OCI-LY7 (cell line): ENCODE measurements at regions not wholly inside any gene's neighbourhood (a gene's known extent, or its start where the extent isn't known, plus 50 kb on each side); places are given as distances from the start of the nearest gene placed in this dataset.

Experiments used
- BruUV-seq: library from RNA; stranded (reverse); fragments of 400-500 nt; replicated peaks from 2 replicates; lab custom pipeline; 2021; lab: Mats Ljungman, UMichigan
- CTCF ChIA-PET: fragments of 300-600 bp; sonication (Branson Sonifier 250); formaldehyde crosslinking; loops from one replicate; lab custom pipeline; 2022; ENCODE audit warnings: antibody characterized with exemption; ENCODE audit not compliant: unreplicated experiment; lab: Charles Lee
- POLR2A ChIA-PET: fragments of 300-600 bp; sonication (Branson Sonifier 250); formaldehyde crosslinking; loops from one replicate; lab custom pipeline; 2022; ENCODE audit warnings: antibody characterized with exemption; lab: Charles Lee
- DNase-seq: peaks from one replicate; pipeline ENCODE4 v3.0.0-alpha.2; 2015; ENCODE audit warnings: low spot score
- H2AFZ ChIP-seq: fragments of 200-600 bp; sonication (generic), shearing (Covaris generic); 2 replicates; pipeline ENCODE4 v1.6.1; 2014; ENCODE audit warnings: mild to moderate bottlenecking, antibody characterized with exemption, low read length, moderate library complexity
- H3K27ac ChIP-seq: fragments of 200-600 bp; sonication (generic); 2 replicates; pipeline ENCODE4 v1.5.1; 2014; ENCODE audit warnings: mixed run types, low read depth, mild to moderate bottlenecking, moderate library complexity, low read length, inconsistent platforms; ENCODE audit not compliant: poor library complexity, severe bottlenecking
- H3K36me3 ChIP-seq: fragments of 200-600 bp; sonication (generic); 2 replicates; pipeline ENCODE4 v1.6.1; 2014; ENCODE audit warnings: mild to moderate bottlenecking, antibody characterized with exemption, low read length, moderate library complexity, mixed read lengths; ENCODE audit not compliant: insufficient read depth
- H3K4me1 ChIP-seq: fragments of 200-600 bp; sonication (generic); 2 replicates; pipeline ENCODE4 v1.5.1; 2014; ENCODE audit warnings: mild to moderate bottlenecking, low read length; ENCODE audit not compliant: insufficient read depth, poor library complexity, severe bottlenecking
- H3K4me2 ChIP-seq: fragments of 200-600 bp; sonication (generic); 2 replicates; pipeline ENCODE4 v1.6.1; 2014; ENCODE audit warnings: mild to moderate bottlenecking, low read length
- H3K4me3 ChIP-seq: fragments of 200-600 bp; sonication (generic); 2 replicates; pipeline ENCODE4 v1.5.1; 2014; ENCODE audit warnings: mild to moderate bottlenecking, low read depth, low read length; ENCODE audit not compliant: poor library complexity, severe bottlenecking
- H3K79me2 ChIP-seq: fragments of 200-600 bp; sonication (generic); 2 replicates; pipeline ENCODE4 v1.6.1; 2016; ENCODE audit warnings: low read depth, mild to moderate bottlenecking, low read length, moderate library complexity, mixed read lengths; ENCODE audit not compliant: insufficient read depth
- H3K9me2 ChIP-seq: fragments of 200-600 bp; sonication (generic); 2 replicates; pipeline ENCODE4 v1.6.1; 2016; ENCODE audit warnings: mild to moderate bottlenecking, low read length, mixed read lengths; ENCODE audit not compliant: insufficient read depth
- H3K9me3 ChIP-seq: fragments of 200-600 bp; sonication (generic); 2 replicates; pipeline ENCODE4 v1.6.1; 2014; ENCODE audit warnings: mild to moderate bottlenecking, mixed run types, low read length, mixed read lengths
- H4K20me1 ChIP-seq: fragments of 200-600 bp; sonication (generic); 2 replicates; pipeline ENCODE4 v1.6.1; 2014; ENCODE audit warnings: mild to moderate bottlenecking, antibody characterized with exemption, low read length, moderate library complexity, mixed read lengths; ENCODE audit not compliant: insufficient read depth
- EZH2phosphoT487 ChIP-seq: fragments of 200-600 bp; sonication (generic); IDR thresholded peaks from 2 replicates; pipeline ENCODE4 v1.6.1; 2018; ENCODE audit warnings: low read depth, borderline replicate concordance, mild to moderate bottlenecking, mixed run types, antibody characterized with exemption, low read length, moderate library complexity, mixed read lengths
- intact Hi-C: fragments of 100-400 bp; cut with micrococcal nuclease; formaldehyde crosslinking; loops from one replicate; pipeline ENCODE4 v1.10.0; 2022; ENCODE audit not compliant: unreplicated experiment
- TF ChIP-seq, protein P1 (sequence below): fragments of 200-600 bp; sonication (generic); conservative IDR thresholded peaks from 2 replicates; pipeline ENCODE4 v1.5.1; 2014; ENCODE audit warnings: mild to moderate bottlenecking, antibody characterized with exemption, low read length, moderate library complexity, mixed read lengths

- POLR2A ChIA-PET = no interaction called here
- CTCF ChIA-PET = no interaction called here
- no peak for DNase-seq
- no peaks in the 10 kb centered on the region for H3K9me2 ChIP-seq
- intact Hi-C loops = no loop called here
- no peaks in the 10 kb centered on the region for H3K9me3 ChIP-seq
- H3K4me2 ChIP-seq = no peak overlapping the region
- H3K27ac ChIP-seq = no peak overlapping the region
- no peaks in the 10 kb centered on the region for H4K20me1 ChIP-seq
- H3K4me1 ChIP-seq = no peaks in the 10 kb centered on the region
- no peak overlapping the region for H3K4me3 ChIP-seq
- TF ChIP-seq, protein P1, sequence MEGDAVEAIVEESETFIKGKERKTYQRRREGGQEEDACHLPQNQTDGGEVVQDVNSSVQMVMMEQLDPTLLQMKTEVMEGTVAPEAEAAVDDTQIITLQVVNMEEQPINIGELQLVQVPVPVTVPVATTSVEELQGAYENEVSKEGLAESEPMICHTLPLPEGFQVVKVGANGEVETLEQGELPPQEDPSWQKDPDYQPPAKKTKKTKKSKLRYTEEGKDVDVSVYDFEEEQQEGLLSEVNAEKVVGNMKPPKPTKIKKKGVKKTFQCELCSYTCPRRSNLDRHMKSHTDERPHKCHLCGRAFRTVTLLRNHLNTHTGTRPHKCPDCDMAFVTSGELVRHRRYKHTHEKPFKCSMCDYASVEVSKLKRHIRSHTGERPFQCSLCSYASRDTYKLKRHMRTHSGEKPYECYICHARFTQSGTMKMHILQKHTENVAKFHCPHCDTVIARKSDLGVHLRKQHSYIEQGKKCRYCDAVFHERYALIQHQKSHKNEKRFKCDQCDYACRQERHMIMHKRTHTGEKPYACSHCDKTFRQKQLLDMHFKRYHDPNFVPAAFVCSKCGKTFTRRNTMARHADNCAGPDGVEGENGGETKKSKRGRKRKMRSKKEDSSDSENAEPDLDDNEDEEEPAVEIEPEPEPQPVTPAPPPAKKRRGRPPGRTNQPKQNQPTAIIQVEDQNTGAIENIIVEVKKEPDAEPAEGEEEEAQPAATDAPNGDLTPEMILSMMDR = no peak
- TF ChIP-seq EZH2phosphoT487 = no peak
- no peaks in the 10 kb centered on the region for H3K79me2 ChIP-seq
- no peaks in the 10 kb centered on the region for H3K36me3 ChIP-seq
- H2AFZ ChIP-seq = no peak overlapping the region
- no TSS peak for BruUV-seq
Observed at GRCh38 chr14:49196327-49196726, 389.9 kb downstream of the RPS29 start.

DNA sequence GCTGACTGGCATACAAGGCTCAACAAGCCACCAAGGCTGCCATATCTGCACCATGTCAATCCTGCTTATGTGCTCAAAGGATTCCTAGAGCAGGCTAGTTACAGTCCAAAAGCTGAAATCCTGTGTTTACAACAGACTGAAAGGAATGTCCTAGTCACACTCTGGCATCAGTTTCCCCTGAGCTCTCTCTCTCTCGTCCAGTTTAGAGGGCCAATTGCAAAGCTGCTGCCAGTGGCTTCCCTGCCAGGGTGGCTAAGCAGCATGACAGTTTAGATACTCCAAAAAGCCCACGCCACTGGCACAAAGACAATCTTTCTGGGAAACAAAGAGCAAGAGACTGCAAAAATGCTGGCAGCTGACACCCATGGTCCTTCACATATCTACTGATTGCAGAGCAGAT lies 392.1 kb downstream of the RPS29 start:
- intact Hi-C loops = no loop called here
- Histone ChIP-seq H3K9me2 (no peaks in the 10 kb centered on the region), H3K36me3 (no peaks in the 10 kb centered on the region), H3K79me2 (no peaks in the 10 kb centered on the region), H3K4me3 (no peak overlapping the region), H3K4me2 (no peak overlapping the region), H2AFZ (no peak overlapping the region), H3K9me3 (no peaks in the 10 kb centered on the region), H3K27ac (no peak overlapping the region), H3K4me1 (no peaks in the 10 kb centered on the region), H4K20me1 (no peaks in the 10 kb centered on the region)
- POLR2A ChIA-PET = no interaction called here
- DNase-seq = no peak
- TF ChIP-seq, protein P1 = no peak
- no peak for TF ChIP-seq EZH2phosphoT487
- no TSS peak for BruUV-seq
- CTCF ChIA-PET = no interaction called here

- Histone ChIP-seq H3K79me2 (no peaks in the 10 kb centered on the region), H3K4me1 (no peaks in the 10 kb centered on the region), H3K4me2 (no peak overlapping the region), H3K9me2 (no peaks in the 10 kb centered on the region), H4K20me1 (no peaks in the 10 kb centered on the region), H2AFZ (no peak overlapping the region), H3K27ac (no peak overlapping the region), H3K4me3 (no peak overlapping the region), H3K36me3 (no peaks in the 10 kb centered on the region), H3K9me3 (no peaks in the 10 kb centered on the region)
- intact Hi-C loops = no loop called here
- BruUV-seq = no TSS peak
- no peak for DNase-seq
- no peak for TF ChIP-seq EZH2phosphoT487
- TF ChIP-seq, protein P1 = no peak
- ChIA-PET POLR2A (interaction anchor here (0.9 kb wide), 1 partner anchor 14 kb away, joined by 3 read pairs; no protein-coding TSS in a partner anchor), CTCF (no interaction called here)
Observed at GRCh38 chr14:49193332-49194065, 392.7 kb downstream of the RPS29 start.
